ENCODE measurements at regions not wholly inside any gene's neighbourhood (a gene's known extent, or its start where the extent isn't known, plus 50 kb on each side); places are given as distances from the start of the nearest gene placed in this dataset.

GRCh38 chrX:14352511-14352910 is 176.8 kb upstream of the GLRA2 start:
- Histone ChIP-seq H3K36me3 (ENCODE audit: control insufficient read depth in 2 of 2, insufficient read depth in 1 of 2, low read length in 2 of 2) (0 out of 3 replicates have a peak, but pooled peaks cover 0 to 3% of the 10 kb centered on the region in 2 experiments), H3K4me3 (ENCODE audit: low read depth, low read length) (no peak overlapping the region), H3K4me1 (ENCODE audit: control insufficient read depth, insufficient read depth, low read length) (no peaks in the 10 kb centered on the region), H3K27ac (ENCODE audit: extremely low read depth, low read depth, low read length) (no peak overlapping the region), H3K9me3 (ENCODE audit: control insufficient read depth, insufficient read depth, low read depth, low read length) (no peaks in the 10 kb centered on the region)
- ChIA-PET POLR2A (no interaction called here), CTCF (interaction anchor here (0.7 kb wide), 1 partner anchor 69 kb away, joined by 3 read pairs; no protein-coding TSS in a partner anchor)
- TF ChIP-seq KLF8 (tag by site-specific recombination; IDR thresholded peaks at IDR 0.05) (no peak), ZNF202 (tag by site-specific recombination; IDR thresholded peaks at IDR 0.05; ENCODE audit: borderline replicate concordance) (no peak), ZNF248 (tag by site-specific recombination; IDR thresholded peaks at IDR 0.05) (no peak), ZBTB20 (tag by site-specific recombination; IDR thresholded peaks at IDR 0.05) (no peak), ZNF24 (tag by site-specific recombination; IDR thresholded peaks at IDR 0.05) (no peak), ZNF707 (tag by site-specific recombination; IDR thresholded peaks at IDR 0.05) (no peak), PATZ1 (tag by site-specific recombination; IDR thresholded peaks at IDR 0.05) (no peak), ZNF580 (tag by site-specific recombination; IDR thresholded peaks at IDR 0.05) (no peak), ZNF555 (tag by site-specific recombination; conservative IDR thresholded peaks at IDR 0.05) (no peak), ZNF514 (tag by site-specific recombination; IDR thresholded peaks at IDR 0.05) (no peak), ELK4 (IDR thresholded peaks at IDR 0.05; ENCODE audit: borderline replicate concordance, low read depth, low read length) (no peak), ZNF214 (tag by site-specific recombination; IDR thresholded peaks at IDR 0.05; ENCODE audit: borderline replicate concordance) (no peak), ZNF624 (tag by site-specific recombination; IDR thresholded peaks at IDR 0.05) (no peak), SETDB1 (IDR thresholded peaks at IDR 0.05; ENCODE audit: insufficient read length, low read length) (no peak), ZNF184 (tag by site-specific recombination; IDR thresholded peaks at IDR 0.05) (no peak), ZNF341 (tag by site-specific recombination; IDR thresholded peaks at IDR 0.05; ENCODE audit: low read depth) (no peak), PBX3 (CRISPR knock-in tag; IDR thresholded peaks at IDR 0.05) (no peak)

GRCh38 chrX:14351611-14352303 is 177.6 kb upstream of the GLRA2 start:
- no peak overlapping the region for H3K27ac ChIP-seq (ENCODE audit: extremely low read depth, low read depth, low read length)
- 0 out of 3 replicates have a peak, but pooled peaks cover 0 to 3% of the 10 kb centered on the region in 2 experiments for H3K36me3 ChIP-seq (ENCODE audit: control insufficient read depth in 2 of 2, insufficient read depth in 1 of 2, low read length in 2 of 2)
- H3K9me3 ChIP-seq (ENCODE audit: control insufficient read depth, insufficient read depth, low read depth, low read length): no peaks in the 10 kb centered on the region
- ChIA-PET POLR2A (no interaction called here), CTCF (no interaction called here)
- H3K4me3 ChIP-seq (ENCODE audit: low read depth, low read length): no peak overlapping the region
- no peaks in the 10 kb centered on the region for H3K4me1 ChIP-seq (ENCODE audit: control insufficient read depth, insufficient read depth, low read length)
- no peak for TF ChIP-seq ZNF121 (tag by site-specific recombination; IDR thresholded peaks at IDR 0.05)
- TF ChIP-seq ZNF555 (tag by site-specific recombination; conservative IDR thresholded peaks at IDR 0.05): no peak
- TF ChIP-seq TRIM28 (IDR thresholded peaks at IDR 0.05; ENCODE audit: borderline replicate concordance, low read length): no peak
- TF ChIP-seq ZNF677 (tag by site-specific recombination; IDR thresholded peaks at IDR 0.05): no peak
- no peak for TF ChIP-seq ZNF292 (tag by site-specific recombination; IDR thresholded peaks at IDR 0.05; ENCODE audit: borderline replicate concordance, low read depth)
- no peak for TF ChIP-seq ZBTB7A (tag by site-specific recombination; IDR thresholded peaks at IDR 0.05; ENCODE audit: low read depth)
- TF ChIP-seq TSHZ1 (tag by site-specific recombination; IDR thresholded peaks at IDR 0.05; ENCODE audit: borderline replicate concordance): no peak
- no peak for TF ChIP-seq ZNF335 (tag by site-specific recombination; conservative IDR thresholded peaks at IDR 0.05)
- no peak for TF ChIP-seq PRDM1 (tag by site-specific recombination; IDR thresholded peaks at IDR 0.05)
- TF ChIP-seq SCRT2 (tag by site-specific recombination; IDR thresholded peaks at IDR 0.05): no peak

All from HEK293 (cell line).